Mesendoderm (in vitro differentiated cells): ENCODE measurements at regions not wholly inside any gene's neighbourhood (a gene's known extent, or its start where the extent isn't known, plus 50 kb on each side); places are given as distances from the start of the nearest gene placed in this dataset.

Experiments used
- DNase-seq: peaks from one replicate; pipeline ENCODE4 v3.0.0; 2013
- H2AK5ac ChIP-seq: 2 replicates; pipeline ENCODE4 v1.6.1; 2013; ENCODE audit warnings: low read length, inconsistent platforms
- H2BK120ac ChIP-seq: 2 replicates; pipeline ENCODE4 v1.6.1; 2013; ENCODE audit warnings: low read depth, mild to moderate bottlenecking, low read length, moderate library complexity, mixed read lengths
- H2BK15ac ChIP-seq: replicated peaks from 2 replicates; pipeline ENCODE4 v1.6.1; 2013; ENCODE audit warnings: low read depth, mild to moderate bottlenecking, moderate library complexity
- H2BK5ac ChIP-seq: 2 replicates; pipeline ENCODE4 v1.6.1; 2013; ENCODE audit warnings: low read length, inconsistent platforms
- H3K18ac ChIP-seq: 2 replicates; pipeline ENCODE4 v1.6.1; 2013; ENCODE audit warnings: mild to moderate bottlenecking, low read length, mixed read lengths
- H3K23ac ChIP-seq: one replicate; pipeline ENCODE4 v1.6.1; 2013; ENCODE audit warnings: low read length
- H3K27ac ChIP-seq: 2 replicates; pipeline ENCODE4 v1.5.1; 2013; ENCODE audit warnings: low read depth, mild to moderate bottlenecking, inconsistent platforms, low read length, moderate library complexity
- H3K27me3 ChIP-seq: 2 replicates; pipeline ENCODE4 v1.6.1; 2013; ENCODE audit warnings: low read length, control low read depth, mild to moderate bottlenecking, inconsistent platforms; ENCODE audit not compliant: insufficient read depth, poor library complexity
- H3K36me3 ChIP-seq: 2 replicates; pipeline ENCODE4 v1.6.1; 2013; ENCODE audit warnings: low read length, inconsistent platforms; ENCODE audit not compliant: control insufficient read depth, insufficient read depth
- H3K4ac ChIP-seq: one replicate; pipeline ENCODE4 v1.6.1; 2013; ENCODE audit warnings: low read depth, mild to moderate bottlenecking, low read length, moderate library complexity
- H3K4me1 ChIP-seq: 2 replicates; pipeline ENCODE4 v1.6.1; 2013; ENCODE audit warnings: low read depth, low read length, inconsistent platforms; ENCODE audit not compliant: control insufficient read depth
- H3K4me2 ChIP-seq: 2 replicates; pipeline ENCODE4 v1.6.1; 2013; ENCODE audit warnings: low read length
- H3K4me3 ChIP-seq: 2 replicates; pipeline ENCODE4 v1.5.1; 2013; ENCODE audit warnings: mild to moderate bottlenecking, low read length
- H3K56ac ChIP-seq: one replicate; pipeline ENCODE4 v1.6.1; 2013; ENCODE audit warnings: low read length
- H3K79me1 ChIP-seq: 2 replicates; pipeline ENCODE4 v1.6.1; 2013; ENCODE audit warnings: low read length, inconsistent platforms
- H3K79me2 ChIP-seq: 2 replicates; pipeline ENCODE4 v1.6.1; 2013; ENCODE audit warnings: mild to moderate bottlenecking, low read length; ENCODE audit not compliant: control insufficient read depth, insufficient read depth
- H3K9ac ChIP-seq: 2 replicates; pipeline ENCODE4 v1.6.1; 2013; ENCODE audit warnings: low read length, inconsistent platforms
- H4K5ac ChIP-seq: one replicate; pipeline ENCODE4 v1.6.1; 2013; ENCODE audit warnings: low read length
- H4K8ac ChIP-seq: one replicate; pipeline ENCODE4 v1.6.1; 2013; ENCODE audit warnings: low read depth, mild to moderate bottlenecking, control low read depth, low read length, moderate library complexity
- WGBS: extraction: QIAGEN DNeasy Blood & Tissue Kit; methylation state at CpG from one replicate; pipeline ENCODE4 v1.1.7; 2013; ENCODE audit warnings: low lambda C conversion rate, missing lambda C conversion rate; ENCODE audit not compliant: insufficient coverage; ENCODE audit errors: extremely low coverage; 5-methylcytosine and 5-hydroxymethylcytosine counted together

DNA sequence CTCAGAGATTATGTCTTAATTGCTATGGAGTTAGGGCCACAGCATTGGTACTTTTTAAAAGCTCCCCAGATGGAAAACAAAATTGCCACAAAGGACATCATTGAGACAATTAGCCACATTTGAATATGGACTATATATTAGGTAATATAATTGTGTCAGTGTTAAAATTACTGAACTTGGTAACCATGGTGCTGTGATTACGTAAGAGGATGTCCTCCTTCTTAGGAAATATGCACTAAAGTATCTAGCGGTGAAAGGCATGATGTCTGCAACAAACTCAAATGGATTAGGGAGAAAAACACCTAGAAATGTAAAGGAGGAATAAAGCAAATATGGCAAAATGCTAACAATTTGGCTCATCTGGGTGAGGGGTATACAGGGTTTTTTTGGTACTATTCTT, 89.9 kb upstream of the PAK3 start:
- Histone ChIP-seq H3K79me1 (no peaks in the 10 kb centered on the region), H3K79me2 (no peaks in the 10 kb centered on the region), H3K27me3 (no peaks in the 10 kb centered on the region), H2BK120ac (no peak overlapping the region), H3K36me3 (no peaks in the 10 kb centered on the region), H3K27ac (no peak overlapping the region), H4K8ac (no peak overlapping the region), H2AK5ac (no peak overlapping the region), H3K18ac (no peak overlapping the region), H4K5ac (no peak overlapping the region), H3K23ac (no peak overlapping the region), H2BK15ac (no peak overlapping the region), H3K4ac (no peak overlapping the region), H3K4me2 (no peak overlapping the region), H3K9ac (no peak overlapping the region), H2BK5ac (no peak overlapping the region), H3K4me3 (no peak overlapping the region), H3K56ac (no peak overlapping the region), H3K4me1 (no peaks in the 10 kb centered on the region)
- no peak for DNase-seq
- no CpG with 5 or more reads among the region's 2 CpGs for WGBS

DNA sequence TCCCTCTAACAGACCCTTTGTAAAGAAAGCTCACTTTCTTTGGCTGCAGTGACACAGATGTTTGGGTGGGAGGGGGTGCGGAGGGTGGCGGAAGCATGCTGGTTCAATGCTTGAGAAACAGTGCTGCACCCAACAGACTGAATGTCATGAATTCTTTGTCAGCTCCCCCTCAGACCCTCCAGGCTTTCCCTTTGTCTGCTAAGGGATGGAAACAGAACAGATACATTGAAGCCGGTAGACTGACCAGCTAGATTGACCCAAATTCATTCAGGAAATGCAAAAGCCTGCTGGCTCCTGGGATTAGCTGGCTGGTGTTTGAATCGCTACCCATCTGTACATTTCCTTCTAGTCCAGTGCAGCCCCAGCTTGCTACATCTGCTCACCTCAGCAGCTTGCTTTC, 90.8 kb upstream of the PAK3 start:
- H2BK5ac ChIP-seq: no peak overlapping the region
- H3K56ac ChIP-seq: no peak overlapping the region
- DNase-seq: peak; percentile 6
- H3K27me3 ChIP-seq: no peaks in the 10 kb centered on the region
- no peak overlapping the region for H4K5ac ChIP-seq
- H3K4me3 ChIP-seq: no peak overlapping the region
- no CpG with 5 or more reads among the region's 4 CpGs for WGBS
- H2BK15ac ChIP-seq: no peak overlapping the region
- H2BK120ac ChIP-seq: no peak overlapping the region
- H3K4ac ChIP-seq: no peak overlapping the region
- no peak overlapping the region for H3K9ac ChIP-seq
- H4K8ac ChIP-seq: no peak overlapping the region
- no peaks in the 10 kb centered on the region for H3K36me3 ChIP-seq
- H3K27ac ChIP-seq: no peak overlapping the region
- H3K79me2 ChIP-seq: no peaks in the 10 kb centered on the region
- no peak overlapping the region for H3K4me2 ChIP-seq
- no peak overlapping the region for H3K18ac ChIP-seq
- no peaks in the 10 kb centered on the region for H3K79me1 ChIP-seq
- H3K4me1 ChIP-seq: no peaks in the 10 kb centered on the region
- H3K23ac ChIP-seq: no peak overlapping the region
- no peak overlapping the region for H2AK5ac ChIP-seq

DNA sequence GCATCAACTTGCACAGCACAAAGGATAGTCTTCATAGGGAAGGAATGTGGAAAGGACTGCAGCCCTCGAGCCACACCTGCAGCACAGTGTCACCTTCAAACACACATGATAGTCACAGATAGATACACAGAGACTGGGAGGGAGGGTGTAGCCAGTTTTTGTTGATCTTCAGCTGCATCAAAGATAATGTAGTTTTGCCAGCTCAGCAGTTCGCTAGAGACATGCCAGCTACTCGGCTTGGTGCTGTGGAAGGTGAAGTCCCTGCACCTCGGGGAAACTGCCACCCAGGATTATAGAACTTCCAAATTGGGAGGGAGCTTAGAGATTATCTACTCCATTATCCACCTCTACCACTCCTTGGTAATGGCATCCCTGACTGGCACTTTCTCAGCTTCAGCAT, 92.9 kb upstream of the PAK3 start:
- H2BK5ac ChIP-seq: no peak overlapping the region
- H4K5ac ChIP-seq: no peak overlapping the region
- H3K4me1 ChIP-seq: no peaks in the 10 kb centered on the region
- H3K4me3 ChIP-seq: no peak overlapping the region
- H3K56ac ChIP-seq: no peak overlapping the region
- H3K4me2 ChIP-seq: no peak overlapping the region
- no peak overlapping the region for H3K27ac ChIP-seq
- no peak for DNase-seq
- no peak overlapping the region for H3K4ac ChIP-seq
- no peak overlapping the region for H2BK120ac ChIP-seq
- no peak overlapping the region for H3K18ac ChIP-seq
- no peaks in the 10 kb centered on the region for H3K79me2 ChIP-seq
- H3K9ac ChIP-seq: no peak overlapping the region
- no CpG with 5 or more reads among the region's 4 CpGs for WGBS
- H3K23ac ChIP-seq: no peak overlapping the region
- H3K79me1 ChIP-seq: no peaks in the 10 kb centered on the region
- H4K8ac ChIP-seq: no peak overlapping the region
- H2BK15ac ChIP-seq: no peak overlapping the region
- no peaks in the 10 kb centered on the region for H3K36me3 ChIP-seq
- H3K27me3 ChIP-seq: no peaks in the 10 kb centered on the region
- H2AK5ac ChIP-seq: no peak overlapping the region

DNA sequence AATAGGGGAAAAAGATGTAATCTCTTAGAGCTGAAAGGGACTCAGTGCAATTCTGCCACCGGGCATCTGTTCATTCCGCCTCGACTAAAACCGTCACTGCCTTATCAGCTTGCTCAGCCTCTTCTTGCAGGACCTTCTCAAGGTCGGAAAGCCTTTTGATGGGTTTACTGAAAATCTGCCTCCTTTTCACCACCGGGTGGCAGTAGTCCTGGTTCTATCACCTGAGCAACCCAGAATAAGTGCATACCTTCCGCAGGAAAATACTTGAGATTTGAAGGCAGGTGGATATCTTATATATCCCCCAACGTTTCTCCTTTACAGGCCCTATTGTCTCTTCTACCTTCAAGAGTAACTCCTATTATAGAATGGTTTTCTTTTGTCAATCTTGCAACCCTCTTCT, 103.4 kb upstream of the PAK3 start:
- Histone ChIP-seq H3K56ac (no peak overlapping the region), H4K5ac (no peak overlapping the region), H3K4me2 (no peak overlapping the region), H3K36me3 (no peaks in the 10 kb centered on the region), H3K4me3 (no peak overlapping the region), H2BK120ac (no peak overlapping the region), H3K79me2 (no peaks in the 10 kb centered on the region), H2BK15ac (no peak overlapping the region), H3K4ac (no peak overlapping the region), H3K4me1 (no peaks in the 10 kb centered on the region), H3K27me3 (no peaks in the 10 kb centered on the region), H3K79me1 (no peaks in the 10 kb centered on the region), H2BK5ac (no peak overlapping the region), H2AK5ac (no peak overlapping the region), H3K9ac (no peak overlapping the region), H3K23ac (no peak overlapping the region), H4K8ac (no peak overlapping the region), H3K18ac (no peak overlapping the region), H3K27ac (no peak overlapping the region)
- WGBS: no CpG with 5 or more reads among the region's 8 CpGs
- DNase-seq: peak; percentile 57

DNA sequence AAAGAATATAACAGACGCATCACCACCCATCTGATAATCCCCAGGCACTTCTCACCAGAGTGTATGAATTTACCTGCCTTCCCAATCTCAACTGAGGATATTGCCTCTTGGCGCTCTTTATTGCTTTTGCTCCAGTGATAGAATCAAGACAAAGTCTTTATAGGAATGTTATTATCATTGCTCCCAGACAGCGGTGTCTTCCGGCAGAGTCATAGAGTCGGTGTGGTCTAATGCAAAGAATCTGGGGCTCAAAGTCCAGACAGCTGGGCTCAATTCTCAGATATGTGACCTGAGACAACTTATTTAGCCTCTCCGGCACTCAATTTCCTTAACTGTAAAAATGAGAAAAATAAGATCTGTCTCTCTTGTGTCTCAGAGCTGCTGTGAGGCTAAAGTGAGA, 106.1 kb upstream of the PAK3 start:
- H3K27me3 ChIP-seq: no peaks in the 10 kb centered on the region
- no peak overlapping the region for H2AK5ac ChIP-seq
- H3K4me3 ChIP-seq: no peak overlapping the region
- no peak overlapping the region for H2BK120ac ChIP-seq
- no peaks in the 10 kb centered on the region for H3K79me1 ChIP-seq
- H3K18ac ChIP-seq: no peak overlapping the region
- H4K8ac ChIP-seq: no peak overlapping the region
- no peak overlapping the region for H3K23ac ChIP-seq
- no peak overlapping the region for H3K56ac ChIP-seq
- no peaks in the 10 kb centered on the region for H3K36me3 ChIP-seq
- DNase-seq: no peak
- no peak overlapping the region for H3K4ac ChIP-seq
- no peak overlapping the region for H3K4me2 ChIP-seq
- H2BK5ac ChIP-seq: no peak overlapping the region
- WGBS: no CpG with 5 or more reads among the region's 6 CpGs
- no peak overlapping the region for H3K27ac ChIP-seq
- H4K5ac ChIP-seq: no peak overlapping the region
- no peak overlapping the region for H3K9ac ChIP-seq
- no peaks in the 10 kb centered on the region for H3K4me1 ChIP-seq
- H3K79me2 ChIP-seq: no peaks in the 10 kb centered on the region
- H2BK15ac ChIP-seq: no peak overlapping the region

DNA sequence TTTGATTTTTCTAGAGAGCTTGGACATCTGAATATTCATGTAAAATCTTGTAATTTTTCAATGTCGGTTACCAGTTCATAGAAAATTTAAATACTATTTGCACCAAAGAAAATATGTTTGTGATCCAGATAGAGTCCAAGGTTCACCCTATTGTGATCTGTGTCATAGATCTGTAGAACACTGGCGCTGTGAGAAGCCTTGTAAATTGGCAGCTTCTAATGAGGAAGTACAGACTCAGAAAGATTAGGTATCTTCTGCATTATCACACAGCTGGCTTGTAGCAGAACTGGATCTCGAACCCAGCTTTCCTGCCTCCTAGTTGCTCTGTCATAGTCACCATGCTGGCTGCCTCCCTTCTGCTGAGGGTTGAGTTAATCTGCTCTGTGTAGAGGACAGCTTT, 106.5 kb upstream of the PAK3 start:
- Histone ChIP-seq H3K9ac (no peak overlapping the region), H2BK5ac (no peak overlapping the region), H3K27ac (no peak overlapping the region), H3K4me3 (no peak overlapping the region), H2BK120ac (no peak overlapping the region), H3K56ac (no peak overlapping the region), H3K4me2 (no peak overlapping the region), H3K4me1 (no peaks in the 10 kb centered on the region), H3K36me3 (no peaks in the 10 kb centered on the region), H4K5ac (no peak overlapping the region), H4K8ac (no peak overlapping the region), H3K79me2 (no peaks in the 10 kb centered on the region), H3K23ac (no peak overlapping the region), H2AK5ac (no peak overlapping the region), H3K79me1 (no peaks in the 10 kb centered on the region), H2BK15ac (no peak overlapping the region), H3K4ac (no peak overlapping the region), H3K18ac (no peak overlapping the region), H3K27me3 (no peaks in the 10 kb centered on the region)
- WGBS: no CpG with 5 or more reads among the region's 3 CpGs
- DNase-seq: no peak
